Endothelial cell of umbilical vein (primary cell): ENCODE measurements at regions not wholly inside any gene's neighbourhood (a gene's known extent, or its start where the extent isn't known, plus 50 kb on each side); places are given as distances from the start of the nearest gene placed in this dataset.

Experiments
- BruUV-seq: library from RNA; stranded (reverse); fragments of 400-500 nt; replicated peaks from 2 replicates; lab custom pipeline; 2021; lab: Mats Ljungman, UMichigan
- CTCF ChIA-PET: fragments of 300-600, 350-600 bp; sonication (Branson Sonifier 250); formaldehyde crosslinking; loops from one replicate; lab custom pipeline; 2021; ENCODE audit warnings: antibody characterized with exemption, inconsistent platforms; lab: Charles Lee
- POLR2A ChIA-PET: fragments of 300-600, 350-600 bp; sonication (Branson Sonifier 250); formaldehyde crosslinking; loops from one replicate; lab custom pipeline; 2021; ENCODE audit warnings: antibody characterized with exemption, inconsistent platforms; lab: Charles Lee
- DNase-seq: peaks from one replicate; pipeline ENCODE4 v3.0.0-alpha.2; 2011; ENCODE audit warnings: low read depth, low spot score
- FAIRE-seq: peaks from 2 replicates; lab custom pipeline; 2011; peaks lifted over from hg19 to GRCh38; lab: Jason Lieb, UNC
- H2AFZ ChIP-seq: 2 replicates; pipeline ENCODE4 v1.6.0; 2012; ENCODE audit warnings: low read depth, low read length, control low read depth, inconsistent platforms
- H3K27ac ChIP-seq: 2 replicates; pipeline ENCODE4 v1.5.1; 2011; ENCODE audit warnings: low read depth, mild to moderate bottlenecking, control low read depth, low read length, moderate library complexity; ENCODE audit not compliant: insufficient read depth
- H3K27me3 ChIP-seq, 2 experiments: 2 replicates each; pipeline versions ENCODE4 v1.6.0 to v1.6.1; 2011; ENCODE audit warnings: low read length in 2 of 2, mixed read lengths in 1 of 2; ENCODE audit not compliant: control insufficient read depth in 2 of 2, insufficient read depth in 2 of 2
- H3K36me3 ChIP-seq, 2 experiments: 2 replicates in 1 of 2; 3 replicates in 1 of 2; pipeline ENCODE4 v1.5.1; 2011; ENCODE audit warnings: low read length in 2 of 2, mild to moderate bottlenecking in 1 of 2, moderate library complexity in 1 of 2; ENCODE audit not compliant: control insufficient read depth in 2 of 2, insufficient read depth in 2 of 2; ENCODE audit errors: extremely low read depth in 1 of 2
- H3K4me1 ChIP-seq: 3 replicates; pipeline ENCODE4 v1.5.1; 2011; ENCODE audit warnings: mild to moderate bottlenecking, low read length; ENCODE audit not compliant: control insufficient read depth, insufficient read depth; ENCODE audit errors: extremely low read depth
- H3K4me2 ChIP-seq: 2 replicates; pipeline ENCODE4 v1.6.1; 2011; ENCODE audit warnings: low read length, control low read depth, mixed read lengths; ENCODE audit not compliant: insufficient read depth
- H3K4me3 ChIP-seq, 3 experiments: fragments of 200-600 bp in 1 of 3; sonication (generic), shearing (Covaris generic) in 1 of 3; replicated peaks in 1 of 3; 2 replicates each; pipeline ENCODE4 v1.5.1; 2011 to 2016; ENCODE audit warnings: control low read depth in 3 of 3, low read length in 3 of 3, mild to moderate bottlenecking in 2 of 3, inconsistent platforms in 1 of 3, low read depth in 1 of 3, moderate library complexity in 1 of 3; ENCODE audit not compliant: insufficient read depth in 1 of 3
- H3K79me2 ChIP-seq: 2 replicates; pipeline ENCODE4 v1.6.0; 2012; ENCODE audit warnings: low read length, inconsistent platforms; ENCODE audit not compliant: control insufficient read depth, insufficient read depth
- H3K9ac ChIP-seq: replicated peaks from 2 replicates; pipeline ENCODE3; 2011; ENCODE audit warnings: low read length, control low read depth; ENCODE audit not compliant: insufficient read depth; ENCODE audit errors: extremely low read depth
- H3K9me1 ChIP-seq: replicated peaks from 3 replicates; pipeline ENCODE4 v1.6.0; 2011; ENCODE audit warnings: mild to moderate bottlenecking, low read length; ENCODE audit not compliant: control insufficient read depth, insufficient read depth; ENCODE audit errors: extremely low read depth
- H3K9me3 ChIP-seq: replicated peaks from 2 replicates; pipeline ENCODE4 v1.5.1; 2012; ENCODE audit warnings: low read length, inconsistent platforms; ENCODE audit not compliant: control insufficient read depth, insufficient read depth
- H4K20me1 ChIP-seq: replicated peaks from 2 replicates; pipeline ENCODE3; 2011; ENCODE audit warnings: mild to moderate bottlenecking, low read length; ENCODE audit not compliant: control insufficient read depth, insufficient read depth; ENCODE audit errors: extremely low read depth
- EZH2 ChIP-seq: IDR thresholded peaks from 2 replicates; pipeline ENCODE4 v1.6.1; 2012; ENCODE audit warnings: borderline replicate concordance, low read depth, mild to moderate bottlenecking, moderate library complexity, low read length, inconsistent platforms; ENCODE audit not compliant: severe bottlenecking
- FOS ChIP-seq: IDR thresholded peaks from 2 replicates; pipeline ENCODE4 v1.6.1; 2011; ENCODE audit warnings: mild to moderate bottlenecking, low read length, moderate library complexity, borderline replicate concordance; ENCODE audit not compliant: insufficient read depth
- GATA2 ChIP-seq: IDR thresholded peaks from 2 replicates; pipeline ENCODE4 v1.7.0; 2011; ENCODE audit warnings: low read depth, mild to moderate bottlenecking, moderate library complexity, mixed read lengths, low read length; ENCODE audit not compliant: insufficient read length, insufficient read depth
- JUN ChIP-seq: IDR thresholded peaks from 2 replicates; pipeline ENCODE4 v1.6.1; 2011; ENCODE audit warnings: borderline replicate concordance, low read depth; ENCODE audit not compliant: insufficient read length, insufficient read depth
- MYC ChIP-seq: IDR thresholded peaks from one replicate; pipeline ENCODE4 v1.6.1; 2011; ENCODE audit warnings: mild to moderate bottlenecking, low read depth, low read length
- POLR2A ChIP-seq: IDR thresholded peaks from 2 replicates; pipeline ENCODE4 v1.6.1; 2012; ENCODE audit warnings: low read depth, mild to moderate bottlenecking, control low read depth, low read length
- POLR2AphosphoS5 ChIP-seq: IDR thresholded peaks from 2 replicates; pipeline ENCODE4 v1.6.1; 2012; ENCODE audit warnings: low read depth, mild to moderate bottlenecking, control low read depth, low read length, moderate library complexity; ENCODE audit not compliant: insufficient read depth
- dilution Hi-C: fragments of 300-500 bp; cut with MboI; formaldehyde crosslinking; loops from one replicate; pipeline ENCODE4 v1.15.0; 2019; ENCODE audit warnings: low sequenced_read_pairs; ENCODE audit not compliant: extremely low pct_ligation_motif_present
- intact Hi-C: fragments of 100-400 bp; cut with micrococcal nuclease; formaldehyde crosslinking; loops from one replicate; pipeline ENCODE4 v1.10.0; 2022
- TF ChIP-seq, protein P1 (sequence below), 2 donors: IDR thresholded peaks; 1 replicate in 1 of 2; 2 replicates in 1 of 2; pipeline ENCODE4 v1.5.1; 2011; ENCODE audit warnings: low read length in 2 of 2, mild to moderate bottlenecking in 2 of 2, moderate library complexity in 2 of 2, control low read depth in 1 of 2, inconsistent platforms in 1 of 2, low read depth in 1 of 2; ENCODE audit not compliant: insufficient read depth in 1 of 2; ENCODE audit errors: extremely low read depth in 1 of 2
- TF ChIP-seq, protein P2 (sequence below): IDR thresholded peaks from 2 replicates; pipeline ENCODE4 v1.6.1; 2011; ENCODE audit not compliant: insufficient read depth, insufficient read length

DNA sequence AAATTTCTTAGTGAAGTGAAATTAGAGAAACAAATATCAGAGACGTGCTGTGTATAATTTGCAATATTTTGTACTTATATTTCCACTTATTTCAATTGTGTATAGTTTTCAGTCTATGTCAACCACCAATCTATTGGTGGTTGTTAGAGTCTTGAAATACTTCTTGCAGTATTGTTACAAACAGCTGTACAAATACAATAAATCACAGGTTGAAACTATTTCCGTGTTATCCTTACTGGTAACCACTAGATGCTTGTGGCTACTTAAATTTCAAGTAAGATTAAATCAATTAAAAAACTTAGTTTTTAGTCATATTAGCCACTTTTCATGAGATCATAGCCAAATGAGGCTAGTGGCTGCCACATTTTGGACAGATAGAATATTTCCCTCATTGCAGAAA is 520.5 kb downstream of the GBA3 start:
- no peak overlapping the region for H3K27ac ChIP-seq
- intact Hi-C loops, result no loop called here
- H4K20me1 ChIP-seq, result no peaks in the 10 kb centered on the region
- no peak overlapping the region for H2AFZ ChIP-seq
- H3K4me3 ChIP-seq, result no peak overlapping the region
- no peak overlapping the region for H3K9ac ChIP-seq
- dilution Hi-C loops, result no loop called here
- BruUV-seq, result no TSS peak
- DNase-seq, result no peak
- no peaks in the 10 kb centered on the region for H3K9me1 ChIP-seq
- ChIA-PET CTCF (no interaction called here), POLR2A (no interaction called here)
- no peak overlapping the region for H3K4me2 ChIP-seq
- no peaks in the 10 kb centered on the region for H3K79me2 ChIP-seq
- no peaks in the 10 kb centered on the region for H3K27me3 ChIP-seq
- H3K36me3 ChIP-seq, result no peaks in the 10 kb centered on the region
- TF ChIP-seq, protein P1, sequence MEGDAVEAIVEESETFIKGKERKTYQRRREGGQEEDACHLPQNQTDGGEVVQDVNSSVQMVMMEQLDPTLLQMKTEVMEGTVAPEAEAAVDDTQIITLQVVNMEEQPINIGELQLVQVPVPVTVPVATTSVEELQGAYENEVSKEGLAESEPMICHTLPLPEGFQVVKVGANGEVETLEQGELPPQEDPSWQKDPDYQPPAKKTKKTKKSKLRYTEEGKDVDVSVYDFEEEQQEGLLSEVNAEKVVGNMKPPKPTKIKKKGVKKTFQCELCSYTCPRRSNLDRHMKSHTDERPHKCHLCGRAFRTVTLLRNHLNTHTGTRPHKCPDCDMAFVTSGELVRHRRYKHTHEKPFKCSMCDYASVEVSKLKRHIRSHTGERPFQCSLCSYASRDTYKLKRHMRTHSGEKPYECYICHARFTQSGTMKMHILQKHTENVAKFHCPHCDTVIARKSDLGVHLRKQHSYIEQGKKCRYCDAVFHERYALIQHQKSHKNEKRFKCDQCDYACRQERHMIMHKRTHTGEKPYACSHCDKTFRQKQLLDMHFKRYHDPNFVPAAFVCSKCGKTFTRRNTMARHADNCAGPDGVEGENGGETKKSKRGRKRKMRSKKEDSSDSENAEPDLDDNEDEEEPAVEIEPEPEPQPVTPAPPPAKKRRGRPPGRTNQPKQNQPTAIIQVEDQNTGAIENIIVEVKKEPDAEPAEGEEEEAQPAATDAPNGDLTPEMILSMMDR (IDR thresholded peaks at IDR 0.05; ENCODE audit: extremely low read depth in 1 of 2, insufficient read depth in 1 of 2, low read depth in 1 of 2, low read length in 2 of 2), result no peak
- TF ChIP-seq FOS (no peak), JUN (no peak), EZH2 (no peak), MYC (no peak), POLR2AphosphoS5 (no peak), GATA2 (no peak), POLR2A (no peak)
- TF ChIP-seq, protein P2, sequence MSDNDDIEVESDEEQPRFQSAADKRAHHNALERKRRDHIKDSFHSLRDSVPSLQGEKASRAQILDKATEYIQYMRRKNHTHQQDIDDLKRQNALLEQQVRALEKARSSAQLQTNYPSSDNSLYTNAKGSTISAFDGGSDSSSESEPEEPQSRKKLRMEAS, result no peak
- H3K9me3 ChIP-seq, result no peaks in the 10 kb centered on the region
- no peak for FAIRE-seq
- H3K4me1 ChIP-seq, result no peaks in the 10 kb centered on the region
